T-helper 1 cell treated with Interleukin-12 subunit alpha and Interleukin-12 subunit beta and Interleukin-4 antibody, amounts not matched to agents 30 ng/mL and 1 ng/mL, for 36 hours (primary cell): ENCODE measurements at regions not wholly inside any gene's neighbourhood (a gene's known extent, or its start where the extent isn't known, plus 50 kb on each side); places are given as distances from the start of the nearest gene placed in this dataset.

Source experiments
- intact Hi-C: fragments of 100-400 bp; cut with micrococcal nuclease; formaldehyde crosslinking; loops from one replicate; pipeline ENCODE4 v1.15.1; 2024

GRCh38 chr12:83190631-83191390 is 504.1 kb downstream of the TMTC2 start:
- intact Hi-C loops: no loop called here

- intact Hi-C loops: no loop called here
These were observed 499.7 kb downstream of the TMTC2 start for GRCh38 chr12:83186419-83186818.

DNA sequence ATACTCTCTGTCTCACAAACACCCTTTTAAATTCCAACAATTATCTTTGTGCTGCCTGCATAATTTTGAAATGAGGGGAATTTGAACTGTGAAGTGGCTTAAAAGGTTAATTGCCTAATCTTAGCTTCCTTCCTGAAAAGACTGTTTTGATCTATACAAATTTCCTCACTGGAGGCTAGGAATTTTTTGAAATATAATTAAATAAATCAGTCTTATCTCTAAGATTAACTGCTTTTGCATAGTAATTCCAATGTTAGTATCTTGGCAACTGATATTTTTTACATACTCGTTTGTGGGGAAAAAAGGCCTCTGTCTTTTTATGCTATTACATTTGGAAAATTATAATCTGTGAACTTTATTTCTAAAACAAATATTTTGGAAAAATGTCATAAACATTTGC is 498.5 kb downstream of the TMTC2 start:
- intact Hi-C loops: no loop called here
